ENCODE measurements at regions not wholly inside any gene's neighbourhood (a gene's known extent, or its start where the extent isn't known, plus 50 kb on each side); places are given as distances from the start of the nearest gene placed in this dataset.

DNA sequence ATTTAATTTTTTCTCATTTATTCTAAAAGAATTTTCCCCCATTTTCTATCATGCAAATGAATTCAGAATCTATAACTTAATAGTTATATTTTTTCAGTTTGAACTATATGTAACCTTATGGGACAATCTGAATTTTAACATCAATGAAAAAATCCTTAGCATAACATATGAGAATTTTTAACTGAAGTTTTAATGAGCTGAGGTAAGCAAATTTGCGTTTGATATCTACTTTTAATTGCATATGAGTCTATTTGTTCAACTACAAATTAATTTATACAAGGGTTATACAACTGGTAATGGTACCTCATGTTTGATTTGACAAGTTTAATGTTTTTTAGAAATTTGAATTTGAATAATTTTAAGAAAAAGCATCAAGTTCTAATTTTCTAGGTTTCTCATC lies 384.4 kb upstream of the PCDH9 start:
- TF ChIP-seq, protein P1, sequence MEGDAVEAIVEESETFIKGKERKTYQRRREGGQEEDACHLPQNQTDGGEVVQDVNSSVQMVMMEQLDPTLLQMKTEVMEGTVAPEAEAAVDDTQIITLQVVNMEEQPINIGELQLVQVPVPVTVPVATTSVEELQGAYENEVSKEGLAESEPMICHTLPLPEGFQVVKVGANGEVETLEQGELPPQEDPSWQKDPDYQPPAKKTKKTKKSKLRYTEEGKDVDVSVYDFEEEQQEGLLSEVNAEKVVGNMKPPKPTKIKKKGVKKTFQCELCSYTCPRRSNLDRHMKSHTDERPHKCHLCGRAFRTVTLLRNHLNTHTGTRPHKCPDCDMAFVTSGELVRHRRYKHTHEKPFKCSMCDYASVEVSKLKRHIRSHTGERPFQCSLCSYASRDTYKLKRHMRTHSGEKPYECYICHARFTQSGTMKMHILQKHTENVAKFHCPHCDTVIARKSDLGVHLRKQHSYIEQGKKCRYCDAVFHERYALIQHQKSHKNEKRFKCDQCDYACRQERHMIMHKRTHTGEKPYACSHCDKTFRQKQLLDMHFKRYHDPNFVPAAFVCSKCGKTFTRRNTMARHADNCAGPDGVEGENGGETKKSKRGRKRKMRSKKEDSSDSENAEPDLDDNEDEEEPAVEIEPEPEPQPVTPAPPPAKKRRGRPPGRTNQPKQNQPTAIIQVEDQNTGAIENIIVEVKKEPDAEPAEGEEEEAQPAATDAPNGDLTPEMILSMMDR (IDR thresholded peaks at IDR 0.05; ENCODE audit: low read depth, low read length, missing input control): no peak
- TF ChIP-seq YY1 (IDR thresholded peaks at IDR 0.05): no peak
- TF ChIP-seq NR2F2 (IDR thresholded peaks at IDR 0.05): no peak
- TF ChIP-seq RXRA (IDR thresholded peaks at IDR 0.05): no peak
- no peak for TF ChIP-seq TAF1 (conservative IDR thresholded peaks at IDR 0.05)
- TF ChIP-seq, protein P2, sequence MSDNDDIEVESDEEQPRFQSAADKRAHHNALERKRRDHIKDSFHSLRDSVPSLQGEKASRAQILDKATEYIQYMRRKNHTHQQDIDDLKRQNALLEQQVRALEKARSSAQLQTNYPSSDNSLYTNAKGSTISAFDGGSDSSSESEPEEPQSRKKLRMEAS (IDR thresholded peaks at IDR 0.05): no peak
- TF ChIP-seq SP1 (IDR thresholded peaks at IDR 0.05): no peak
- TF ChIP-seq FOXA1 (IDR thresholded peaks at IDR 0.05): no peak
- TF ChIP-seq ATF3 (IDR thresholded peaks at IDR 0.05): no peak
- TF ChIP-seq REST (IDR thresholded peaks at IDR 0.05): no peak
- no peak for TF ChIP-seq RAD21 (IDR thresholded peaks at IDR 0.05)
- TF ChIP-seq, protein P3, sequence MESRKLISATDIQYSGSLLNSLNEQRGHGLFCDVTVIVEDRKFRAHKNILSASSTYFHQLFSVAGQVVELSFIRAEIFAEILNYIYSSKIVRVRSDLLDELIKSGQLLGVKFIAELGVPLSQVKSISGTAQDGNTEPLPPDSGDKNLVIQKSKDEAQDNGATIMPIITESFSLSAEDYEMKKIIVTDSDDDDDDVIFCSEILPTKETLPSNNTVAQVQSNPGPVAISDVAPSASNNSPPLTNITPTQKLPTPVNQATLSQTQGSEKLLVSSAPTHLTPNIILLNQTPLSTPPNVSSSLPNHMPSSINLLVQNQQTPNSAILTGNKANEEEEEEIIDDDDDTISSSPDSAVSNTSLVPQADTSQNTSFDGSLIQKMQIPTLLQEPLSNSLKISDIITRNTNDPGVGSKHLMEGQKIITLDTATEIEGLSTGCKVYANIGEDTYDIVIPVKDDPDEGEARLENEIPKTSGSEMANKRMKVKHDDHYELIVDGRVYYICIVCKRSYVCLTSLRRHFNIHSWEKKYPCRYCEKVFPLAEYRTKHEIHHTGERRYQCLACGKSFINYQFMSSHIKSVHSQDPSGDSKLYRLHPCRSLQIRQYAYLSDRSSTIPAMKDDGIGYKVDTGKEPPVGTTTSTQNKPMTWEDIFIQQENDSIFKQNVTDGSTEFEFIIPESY (IDR thresholded peaks at IDR 0.05): no peak
